Transverse colon (tissue), 4 donors: ENCODE measurements at regions not wholly inside any gene's neighbourhood (a gene's known extent, or its start where the extent isn't known, plus 50 kb on each side); places are given as distances from the start of the nearest gene placed in this dataset.

Experiments used
- CTCF ChIP-seq, 5 experiments: fragments of 200-600 bp in 3 of 5; fragments of 450-650 bp in 2 of 5; sonication (generic) in 3 of 5; IDR thresholded peaks; 1 replicate in 2 of 5; 2 replicates in 3 of 5; pipeline ENCODE4 v1.5.1; 2016 to 2017; ENCODE audit warnings: antibody characterized with exemption in 5 of 5, inconsistent platforms in 3 of 5, mild to moderate bottlenecking in 2 of 5, moderate library complexity in 1 of 5
- POLR2A ChIP-seq: fragments of 450-650 bp; IDR thresholded peaks from one replicate; pipeline ENCODE4 v1.6.1; 2016; ENCODE audit warnings: antibody characterized with exemption, mild to moderate bottlenecking, moderate library complexity
- POLR2AphosphoS5 ChIP-seq, 3 donors: sonication (generic); formaldehyde crosslinking; IDR thresholded peaks; one replicate each; pipeline ENCODE4 v1.6.1; 2016; ENCODE audit warnings: antibody characterized with exemption in 3 of 3

GRCh38 chr12:25872137-25872536 lies 86.3 kb upstream of the RASSF8 start:
- TF ChIP-seq CTCF (IDR thresholded peaks at IDR 0.05): no peak
- no peak for TF ChIP-seq POLR2A
- TF ChIP-seq POLR2AphosphoS5 (IDR thresholded peaks at IDR 0.05): no peak
